Spinal cord (tissue), 9 donors: ENCODE measurements at regions not wholly inside any gene's neighbourhood (a gene's known extent, or its start where the extent isn't known, plus 50 kb on each side); places are given as distances from the start of the nearest gene placed in this dataset.
A peak's percentile ranks its signal among the peaks of the same experiment; 100 is the strongest.
"Not testable (repeated sequence)": the region's sequence is repeated elsewhere in the genome, so short reads cannot be mapped to it uniquely, and the experiment has no call there.

Experiments used
- DNase-seq, 6 donors: peaks; one replicate each; pipeline versions ENCODE4 v3.0.0 to v3.0.0-alpha.2; 2013 to 2015; ENCODE audit warnings: low spot score in 6 of 6, low read depth in 4 of 6
- H3K27ac ChIP-seq: one replicate; pipeline ENCODE4 v1.5.1; 2013; ENCODE audit warnings: low read depth, low read length, control low read depth
- H3K27me3 ChIP-seq: one replicate; pipeline ENCODE4 v1.6.1; 2013; ENCODE audit warnings: low read length; ENCODE audit not compliant: control insufficient read depth, insufficient read depth
- H3K36me3 ChIP-seq: one replicate; pipeline ENCODE4 v1.6.1; 2013; ENCODE audit warnings: low read length; ENCODE audit not compliant: control insufficient read depth, insufficient read depth
- H3K4me1 ChIP-seq: one replicate; pipeline ENCODE4 v1.6.1; 2013; ENCODE audit warnings: low read length; ENCODE audit not compliant: control insufficient read depth, insufficient read depth
- H3K4me3 ChIP-seq: one replicate; pipeline ENCODE4 v1.5.1; 2013; ENCODE audit warnings: low read depth, low read length, control low read depth
- H3K9me3 ChIP-seq: one replicate; pipeline ENCODE4 v1.6.1; 2013; ENCODE audit warnings: low read length; ENCODE audit not compliant: control insufficient read depth, insufficient read depth
- WGBS: methylation state at CpG from one replicate; pipeline ENCODE4 v1.1.5; 2013; ENCODE audit warnings: missing lambda C conversion rate; ENCODE audit not compliant: insufficient coverage; 5-methylcytosine and 5-hydroxymethylcytosine counted together
- donor health status: healthy.

GRCh38 chr1:228940526-228940925 is 205.2 kb downstream of the RHOU start:
- Histone ChIP-seq H3K36me3 (no peaks in the 10 kb centered on the region), H3K27ac (no peak overlapping the region), H3K4me3 (no peak overlapping the region), H3K27me3 (no peaks in the 10 kb centered on the region), H3K4me1 (peaks cover 15% of the 10 kb centered on the region), H3K9me3 (no peaks in the 10 kb centered on the region)
- no peak for DNase-seq
- 94% methylated on average over 4 of the region's 7 CpGs for WGBS

GRCh38 chr1:228940926-228941325 is 205.6 kb downstream of the RHOU start:
- Histone ChIP-seq H3K9me3 (no peaks in the 10 kb centered on the region), H3K36me3 (no peaks in the 10 kb centered on the region), H3K27me3 (no peaks in the 10 kb centered on the region), H3K4me3 (no peak overlapping the region), H3K27ac (no peak overlapping the region), H3K4me1 (peaks cover 15% of the 10 kb centered on the region)
- 80% methylated on average over 6 of the region's 6 CpGs for WGBS
- no peak for DNase-seq

- 100% methylated on average over 1 of the region's 1 CpG for WGBS
- H3K27me3 ChIP-seq = no peaks in the 10 kb centered on the region
- H3K4me3 ChIP-seq = no peak overlapping the region
- DNase-seq = no peak
- no peaks in the 10 kb centered on the region for H3K9me3 ChIP-seq
- no peak overlapping the region for H3K27ac ChIP-seq
- no peaks in the 10 kb centered on the region for H3K36me3 ChIP-seq
- H3K4me1 ChIP-seq = peaks cover 15% of the 10 kb centered on the region
Observed at GRCh38 chr1:228941666-228942065, 206.4 kb downstream of the RHOU start.

DNA sequence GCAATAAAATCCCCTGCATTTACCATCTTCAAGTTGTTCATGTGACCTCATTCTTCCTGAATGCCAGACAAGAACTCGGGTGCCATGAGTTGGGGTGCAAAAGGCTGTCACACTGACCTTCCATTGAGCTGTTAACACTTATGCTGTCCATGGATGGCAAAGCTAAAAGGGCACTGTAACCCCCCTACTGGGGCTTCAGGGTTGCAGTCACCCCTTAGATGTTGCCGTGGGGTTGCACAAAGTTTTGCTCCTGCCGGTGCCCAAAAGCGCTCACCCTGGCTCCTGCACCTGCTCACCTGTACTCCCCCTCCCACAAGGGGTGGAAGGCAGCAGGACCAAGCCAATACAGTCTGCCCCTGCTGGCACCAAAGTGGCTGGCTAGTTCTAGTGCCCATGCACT is 208.2 kb downstream of the RHOU start:
- Histone ChIP-seq H3K27me3 (no peaks in the 10 kb centered on the region), H3K4me3 (no peak overlapping the region), H3K27ac (no peak overlapping the region), H3K36me3 (no peaks in the 10 kb centered on the region), H3K4me1 (peaks cover 3% of the 10 kb centered on the region), H3K9me3 (no peaks in the 10 kb centered on the region)
- 92% methylated on average over 4 of the region's 4 CpGs for WGBS
- no peak for DNase-seq

DNA sequence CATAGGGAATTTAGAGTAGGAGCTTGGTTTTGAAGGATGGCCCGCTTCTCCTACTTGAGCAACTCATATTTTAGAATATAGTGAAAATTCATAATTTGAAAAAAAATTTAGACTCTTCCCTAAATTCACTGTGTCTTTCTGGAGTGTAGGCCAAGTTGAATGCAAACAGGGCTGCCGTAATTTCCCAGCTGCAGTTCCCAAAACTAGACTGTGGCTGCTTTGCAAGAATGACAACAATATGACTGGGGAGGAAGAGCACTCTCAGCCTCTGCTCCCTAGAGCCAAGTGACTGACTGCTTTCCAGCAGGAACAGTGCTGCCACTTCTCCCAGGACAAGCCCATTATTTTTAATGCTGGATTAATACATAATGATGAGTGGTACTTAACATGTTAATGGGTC is 209.0 kb downstream of the RHOU start:
- WGBS = 80% methylated on average over 1 of the region's 2 CpGs
- Histone ChIP-seq H3K4me1 (no peaks in the 10 kb centered on the region), H3K36me3 (no peaks in the 10 kb centered on the region), H3K4me3 (no peak overlapping the region), H3K27me3 (no peaks in the 10 kb centered on the region), H3K27ac (no peak overlapping the region), H3K9me3 (no peaks in the 10 kb centered on the region)
- peak in 1 of 6 donors; percentile 38 for DNase-seq

GRCh38 chr1:228944935-228945371 is 209.7 kb downstream of the RHOU start:
- 96% methylated on average over 4 of the region's 5 CpGs for WGBS

DNA sequence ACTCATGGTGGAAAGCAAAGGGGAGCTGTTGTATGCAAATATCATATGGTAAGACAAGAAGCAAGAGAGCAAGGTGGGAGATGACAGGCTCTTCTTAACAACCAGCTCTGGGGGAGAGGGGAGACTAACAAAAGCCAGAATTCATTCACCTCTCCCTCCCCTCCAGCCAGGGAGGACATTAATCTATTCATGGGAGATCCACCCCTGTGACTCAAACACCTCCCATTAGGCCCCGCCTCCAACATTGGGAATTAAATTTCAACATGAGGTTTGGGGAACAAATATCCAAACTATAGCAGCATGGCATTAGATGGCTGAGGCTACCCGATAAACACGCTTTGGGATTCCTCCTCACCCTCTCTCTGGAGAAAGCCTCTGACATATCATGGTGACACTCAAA is 210.6 kb downstream of the RHOU start:
- H3K9me3 ChIP-seq = no peaks in the 10 kb centered on the region
- WGBS = 93% methylated on average over 2 of the region's 3 CpGs
- H3K27me3 ChIP-seq = no peaks in the 10 kb centered on the region
- H3K4me1 ChIP-seq = no peaks in the 10 kb centered on the region
- H3K4me3 ChIP-seq = no peak overlapping the region
- no peak overlapping the region for H3K27ac ChIP-seq
- H3K36me3 ChIP-seq = no peaks in the 10 kb centered on the region
- DNase-seq = no peak

More at GRCh38 chr1:228944935-228945371, 209.7 kb downstream of the RHOU start:
- peak in 1 of 6 donors; percentile 26 for DNase-seq
- Histone ChIP-seq H3K36me3 (no peaks in the 10 kb centered on the region), H3K9me3 (no peaks in the 10 kb centered on the region), H3K4me1 (no peaks in the 10 kb centered on the region), H3K27ac (no peak overlapping the region), H3K27me3 (no peaks in the 10 kb centered on the region), H3K4me3 (no peak overlapping the region)

GRCh38 chr1:228949617-228950016 is 214.3 kb downstream of the RHOU start:
- not testable (repeated sequence) for H3K9me3 ChIP-seq, DNase-seq, H3K36me3 ChIP-seq, H3K4me3 ChIP-seq, H3K4me1 ChIP-seq, H3K27me3 ChIP-seq, H3K27ac ChIP-seq
- WGBS = 87% methylated on average over 8 of the region's 9 CpGs

GRCh38 chr1:228953207-228953606 is 217.9 kb downstream of the RHOU start:
- no peaks in the 10 kb centered on the region for H3K27me3 ChIP-seq
- H3K27ac ChIP-seq = no peak overlapping the region
- no peak for DNase-seq

DNA sequence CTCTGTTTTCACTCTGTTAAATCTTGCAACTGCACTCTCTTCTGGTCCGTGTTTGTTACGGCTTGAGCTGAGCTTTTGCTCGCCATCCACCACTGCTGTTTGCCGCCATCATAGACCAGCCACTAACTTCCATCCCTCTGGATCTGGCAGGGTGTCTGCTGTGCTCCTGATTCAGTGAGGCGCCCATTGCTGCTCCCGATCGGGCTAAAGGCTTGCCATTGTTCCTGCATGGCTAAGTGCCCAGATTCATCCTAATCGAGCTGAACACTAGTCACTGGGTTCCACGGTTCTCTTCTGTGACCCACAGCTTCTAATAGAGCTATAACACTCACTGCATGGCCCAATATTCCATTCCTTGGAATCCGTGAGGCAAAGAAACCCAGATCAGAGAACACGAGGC is 218.5 kb downstream of the RHOU start:
- WGBS = 52% methylated on average over 9 of the region's 11 CpGs
- not testable (repeated sequence) for H3K4me3 ChIP-seq, DNase-seq, H3K9me3 ChIP-seq, H3K4me1 ChIP-seq, H3K27me3 ChIP-seq, H3K27ac ChIP-seq, H3K36me3 ChIP-seq

More at GRCh38 chr1:228953207-228953606, 217.9 kb downstream of the RHOU start:
- peaks cover 2% of the 10 kb centered on the region for H3K9me3 ChIP-seq
- no peaks in the 10 kb centered on the region for H3K36me3 ChIP-seq
- WGBS = 100% methylated on average over 1 of the region's 4 CpGs
- H3K4me3 ChIP-seq = no peak overlapping the region
- no peaks in the 10 kb centered on the region for H3K4me1 ChIP-seq
